SK-N-MC (cell line): ENCODE measurements at regions not wholly inside any gene's neighbourhood (a gene's known extent, or its start where the extent isn't known, plus 50 kb on each side); places are given as distances from the start of the nearest gene placed in this dataset.

Source experiments
- EZH2 ChIP-seq: fragments of 200-600 bp; sonication (generic); IDR thresholded peaks from one replicate; pipeline ENCODE4 v1.6.1; 2017; ENCODE audit warnings: antibody characterized with exemption
- FOXP2 ChIP-seq: optimal IDR thresholded peaks from 2 replicates; pipeline ENCODE3; 2011; ENCODE audit warnings: mild to moderate bottlenecking, moderate library complexity; ENCODE audit not compliant: insufficient read depth; ENCODE audit errors: extremely low read length, control extremely low read depth
- POLR2AphosphoS5 ChIP-seq: IDR thresholded peaks from 2 replicates; pipeline ENCODE4 v1.6.1; 2012; ENCODE audit warnings: mild to moderate bottlenecking, low read depth, low read length, borderline replicate concordance

GRCh38 chr14:100399052-100399849 is 76.1 kb downstream of the SLC25A47 start:
- no peak for TF ChIP-seq POLR2AphosphoS5
- peak; percentile 95 for TF ChIP-seq FOXP2
- no peak for TF ChIP-seq EZH2
